ENCODE measurements at regions not wholly inside any gene's neighbourhood (a gene's known extent, or its start where the extent isn't known, plus 50 kb on each side); places are given as distances from the start of the nearest gene placed in this dataset.

DNA sequence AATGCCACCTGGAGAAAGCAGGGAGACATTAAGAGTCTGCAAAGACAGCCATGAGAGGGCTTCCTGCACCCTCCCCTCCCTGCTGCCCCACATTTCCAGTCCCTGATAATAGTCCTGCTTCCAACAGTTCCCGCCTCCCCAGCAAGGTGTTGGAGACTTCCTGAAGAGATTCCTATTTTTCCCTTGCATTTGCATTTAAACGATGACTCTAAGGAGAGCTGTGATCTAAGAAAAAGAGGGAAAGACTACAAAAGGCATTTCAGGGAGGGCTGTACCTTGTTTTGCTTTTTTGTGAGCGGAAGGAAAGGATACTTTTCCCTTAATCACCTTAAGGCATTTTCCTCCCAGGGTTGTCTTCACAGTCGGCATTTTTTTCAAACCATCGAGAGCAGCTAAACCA lies 62.1 kb downstream of the GAS1 start:
- intact Hi-C loops (cut with micrococcal nuclease; ENCODE audit: unreplicated experiment) = no loop called here
- no TSS peak for BruUV-seq (replicated peaks)
- no peak overlapping the region for H3K4me3 Mint-ChIP-seq (ENCODE audit: low read depth, unreplicated experiment)
- no peak overlapping the region for H3K27ac Mint-ChIP-seq (ENCODE audit: unreplicated experiment)
- CTCF ChIA-PET = no interaction called here
- peaks cover 58% of the 10 kb centered on the region for H3K27me3 Mint-ChIP-seq (ENCODE audit: unreplicated experiment)
- no peak for DNase-seq
- H3K4me1 Mint-ChIP-seq (ENCODE audit: low read depth, unreplicated experiment) = no peaks in the 10 kb centered on the region
- no peaks in the 10 kb centered on the region for H3K9me3 Mint-ChIP-seq (ENCODE audit: low read depth, unreplicated experiment)
- no peaks in the 10 kb centered on the region for H3K36me3 Mint-ChIP-seq (ENCODE audit: insufficient read depth, unreplicated experiment)
- TF ChIP-seq, protein P1, sequence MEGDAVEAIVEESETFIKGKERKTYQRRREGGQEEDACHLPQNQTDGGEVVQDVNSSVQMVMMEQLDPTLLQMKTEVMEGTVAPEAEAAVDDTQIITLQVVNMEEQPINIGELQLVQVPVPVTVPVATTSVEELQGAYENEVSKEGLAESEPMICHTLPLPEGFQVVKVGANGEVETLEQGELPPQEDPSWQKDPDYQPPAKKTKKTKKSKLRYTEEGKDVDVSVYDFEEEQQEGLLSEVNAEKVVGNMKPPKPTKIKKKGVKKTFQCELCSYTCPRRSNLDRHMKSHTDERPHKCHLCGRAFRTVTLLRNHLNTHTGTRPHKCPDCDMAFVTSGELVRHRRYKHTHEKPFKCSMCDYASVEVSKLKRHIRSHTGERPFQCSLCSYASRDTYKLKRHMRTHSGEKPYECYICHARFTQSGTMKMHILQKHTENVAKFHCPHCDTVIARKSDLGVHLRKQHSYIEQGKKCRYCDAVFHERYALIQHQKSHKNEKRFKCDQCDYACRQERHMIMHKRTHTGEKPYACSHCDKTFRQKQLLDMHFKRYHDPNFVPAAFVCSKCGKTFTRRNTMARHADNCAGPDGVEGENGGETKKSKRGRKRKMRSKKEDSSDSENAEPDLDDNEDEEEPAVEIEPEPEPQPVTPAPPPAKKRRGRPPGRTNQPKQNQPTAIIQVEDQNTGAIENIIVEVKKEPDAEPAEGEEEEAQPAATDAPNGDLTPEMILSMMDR (IDR thresholded peaks at IDR 0.05; ENCODE audit: unreplicated experiment) = no peak

DNA sequence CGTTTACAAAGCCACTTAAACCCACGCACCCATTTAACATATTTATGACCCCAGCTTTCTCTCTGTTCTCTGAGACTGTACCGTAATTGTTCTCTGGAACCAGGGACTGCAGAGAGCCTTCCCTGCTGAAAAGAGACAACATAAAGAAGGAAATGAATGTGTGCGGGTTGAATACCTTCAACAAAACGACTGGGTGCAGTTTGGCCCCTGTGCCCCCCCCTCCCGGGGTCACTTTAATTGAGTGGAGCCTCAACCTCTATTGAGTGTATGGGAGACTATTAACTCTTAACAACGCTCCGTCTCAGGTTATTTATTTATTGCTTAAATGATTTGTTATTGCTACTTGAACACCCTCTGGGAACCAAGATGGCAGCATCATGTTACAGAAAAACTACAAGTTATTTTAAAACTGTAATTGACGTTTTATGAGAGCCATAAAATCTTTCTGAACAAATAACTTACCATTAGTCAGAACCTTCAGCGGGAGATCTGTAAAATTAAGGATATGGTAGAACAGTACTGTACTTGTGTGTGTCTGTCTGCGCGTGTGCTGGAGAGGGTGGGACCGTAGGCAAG lies 70.6 kb downstream of the GAS1 start:
- BruUV-seq (replicated peaks) = no TSS peak
- CTCF ChIA-PET = no interaction called here
- peaks cover 49% of the 10 kb centered on the region for H3K27me3 Mint-ChIP-seq (ENCODE audit: unreplicated experiment)
- H3K4me3 Mint-ChIP-seq (ENCODE audit: low read depth, unreplicated experiment) = no peak overlapping the region
- no peak overlapping the region for H3K27ac Mint-ChIP-seq (ENCODE audit: unreplicated experiment)
- TF ChIP-seq, protein P1 (IDR thresholded peaks at IDR 0.05; ENCODE audit: unreplicated experiment) = no peak
- intact Hi-C loops (cut with micrococcal nuclease; ENCODE audit: unreplicated experiment) = no loop called here
- no peak for DNase-seq
- H3K36me3 Mint-ChIP-seq (ENCODE audit: insufficient read depth, unreplicated experiment) = no peaks in the 10 kb centered on the region
- no peaks in the 10 kb centered on the region for H3K9me3 Mint-ChIP-seq (ENCODE audit: low read depth, unreplicated experiment)
- H3K4me1 Mint-ChIP-seq (ENCODE audit: low read depth, unreplicated experiment) = no peaks in the 10 kb centered on the region

DNA sequence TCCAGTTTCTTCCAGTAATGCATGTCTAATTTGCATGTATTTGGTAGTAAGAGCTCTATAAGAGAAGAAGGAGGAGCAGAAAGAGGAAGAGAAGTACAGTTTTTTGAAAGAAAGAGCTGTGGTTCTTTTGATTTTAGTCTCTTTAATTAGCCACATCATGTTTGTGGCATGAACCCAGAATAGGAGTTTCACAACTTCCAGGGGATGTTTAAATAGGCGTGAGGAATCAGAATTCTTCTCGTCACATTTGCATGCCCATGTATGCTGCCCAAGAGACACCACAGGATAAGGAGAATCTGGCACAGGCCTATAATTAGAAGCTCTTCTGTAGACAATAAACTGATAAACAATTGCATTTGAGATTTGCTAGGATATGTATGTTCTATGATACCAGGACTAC lies 78.7 kb downstream of the GAS1 start:
- Mint-ChIP-seq H3K4me3 (ENCODE audit: low read depth, unreplicated experiment) (no peak overlapping the region), H3K9me3 (ENCODE audit: low read depth, unreplicated experiment) (no peaks in the 10 kb centered on the region), H3K4me1 (ENCODE audit: low read depth, unreplicated experiment) (no peaks in the 10 kb centered on the region), H3K27me3 (ENCODE audit: unreplicated experiment) (no peaks in the 10 kb centered on the region), H3K27ac (ENCODE audit: unreplicated experiment) (no peak overlapping the region), H3K36me3 (ENCODE audit: insufficient read depth, unreplicated experiment) (no peaks in the 10 kb centered on the region)
- TF ChIP-seq, protein P1 (IDR thresholded peaks at IDR 0.05; ENCODE audit: unreplicated experiment) = no peak
- no TSS peak for BruUV-seq (replicated peaks)
- CTCF ChIA-PET = no interaction called here
- intact Hi-C loops (cut with micrococcal nuclease; ENCODE audit: unreplicated experiment) = no loop called here
- no peak for DNase-seq

DNA sequence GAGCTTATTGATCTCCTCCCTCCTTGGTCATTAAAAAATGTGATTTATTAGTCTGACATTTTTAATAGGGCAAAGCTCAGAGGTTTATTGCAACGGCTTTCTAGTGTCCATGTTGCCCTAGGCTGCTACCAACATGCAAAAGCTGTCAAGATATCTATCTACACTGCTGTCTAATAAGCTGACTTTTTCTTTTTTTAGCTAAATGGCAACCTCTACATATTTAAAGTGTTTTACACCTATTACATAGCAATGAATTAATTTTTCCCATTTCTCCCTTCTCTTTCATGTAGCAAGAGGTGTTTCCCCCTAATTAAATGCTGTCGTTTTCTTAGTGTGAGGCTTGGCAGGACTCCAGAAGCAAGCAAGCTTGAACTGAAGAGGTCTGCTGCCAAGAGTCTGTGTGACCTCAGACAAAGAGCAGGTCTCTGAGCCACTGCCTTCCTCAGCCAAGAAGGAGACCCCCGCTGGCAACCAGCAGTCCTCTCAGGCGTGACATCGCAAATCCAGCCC lies 79.4 kb downstream of the GAS1 start:
- no peaks in the 10 kb centered on the region for H3K9me3 Mint-ChIP-seq (ENCODE audit: low read depth, unreplicated experiment)
- CTCF ChIA-PET = no interaction called here
- DNase-seq = no peak
- TF ChIP-seq, protein P1 (IDR thresholded peaks at IDR 0.05; ENCODE audit: unreplicated experiment) = no peak
- H3K36me3 Mint-ChIP-seq (ENCODE audit: insufficient read depth, unreplicated experiment) = no peaks in the 10 kb centered on the region
- intact Hi-C loops (cut with micrococcal nuclease; ENCODE audit: unreplicated experiment) = no loop called here
- H3K4me1 Mint-ChIP-seq (ENCODE audit: low read depth, unreplicated experiment) = no peaks in the 10 kb centered on the region
- no peak overlapping the region for H3K27ac Mint-ChIP-seq (ENCODE audit: unreplicated experiment)
- no peaks in the 10 kb centered on the region for H3K27me3 Mint-ChIP-seq (ENCODE audit: unreplicated experiment)
- no peak overlapping the region for H3K4me3 Mint-ChIP-seq (ENCODE audit: low read depth, unreplicated experiment)
- BruUV-seq (replicated peaks) = no TSS peak
